Transverse colon (tissue), 3 donors: ENCODE measurements at regions not wholly inside any gene's neighbourhood (a gene's known extent, or its start where the extent isn't known, plus 50 kb on each side); places are given as distances from the start of the nearest gene placed in this dataset.

Experiments
- CTCF ChIP-seq, 5 experiments: fragments of 200-600 bp in 3 of 5; fragments of 450-650 bp in 2 of 5; sonication (generic) in 3 of 5; IDR thresholded peaks; 1 replicate in 2 of 5; 2 replicates in 3 of 5; pipeline ENCODE4 v1.5.1; 2016 to 2017; ENCODE audit warnings: antibody characterized with exemption in 5 of 5, inconsistent platforms in 3 of 5, mild to moderate bottlenecking in 2 of 5, moderate library complexity in 1 of 5
- EP300 ChIP-seq: sonication (generic); formaldehyde crosslinking; IDR thresholded peaks from one replicate; pipeline ENCODE4 v1.6.1; 2017; ENCODE audit warnings: antibody characterized with exemption, low read depth
- POLR2A ChIP-seq: fragments of 450-650 bp; IDR thresholded peaks from one replicate; pipeline ENCODE4 v1.6.1; 2016; ENCODE audit warnings: antibody characterized with exemption, mild to moderate bottlenecking, moderate library complexity

DNA sequence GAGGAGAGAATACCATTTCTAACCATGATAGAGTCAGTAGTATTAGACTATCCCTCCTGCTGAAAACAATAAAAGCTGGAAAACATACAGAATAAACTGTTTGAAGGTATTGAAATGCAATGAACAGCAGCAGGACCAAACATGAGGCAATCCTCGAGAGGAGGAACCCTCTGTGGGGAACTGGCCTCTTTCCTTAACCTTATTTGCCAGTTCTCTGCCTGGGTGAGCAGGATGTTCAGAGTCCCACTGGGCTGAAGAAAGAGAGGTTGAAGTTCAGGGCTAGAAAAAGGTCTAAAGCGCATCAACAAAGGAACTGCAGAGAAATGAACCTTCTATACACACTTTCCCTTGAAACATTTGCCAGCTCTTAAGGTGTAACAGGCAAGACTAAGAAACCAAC, 79.8 kb upstream of the FHL2 start:
- TF ChIP-seq CTCF (IDR thresholded peaks at IDR 0.05) = no peak
- no peak for TF ChIP-seq POLR2A
- no peak for TF ChIP-seq EP300
